Umbilical cord (tissue), 1 donor: ENCODE measurements at regions not wholly inside any gene's neighbourhood (a gene's known extent, or its start where the extent isn't known, plus 50 kb on each side); places are given as distances from the start of the nearest gene placed in this dataset.

Source experiments
- DNase-seq: peaks from one replicate; pipeline ENCODE4 v3.0.0-alpha.2; 2015; ENCODE audit warnings: low spot score

GRCh38 chr9:130781569-130781968 is 53.5 kb upstream of the ABL1 start:
- DNase-seq: peak; percentile 66

GRCh38 chr9:130782886-130783530 is 52.0 kb upstream of the ABL1 start:
- DNase-seq: no peak

GRCh38 chr9:130785053-130785452 is 50.0 kb upstream of the ABL1 start:
- no peak for DNase-seq
